ES-I3 (cell line): ENCODE measurements at regions not wholly inside any gene's neighbourhood (a gene's known extent, or its start where the extent isn't known, plus 50 kb on each side); places are given as distances from the start of the nearest gene placed in this dataset.

Source experiments
- H3K36me3 ChIP-seq: 2 replicates; pipeline ENCODE4 v1.6.1; 2013; ENCODE audit warnings: mild to moderate bottlenecking, low read length, control low read depth, moderate library complexity; ENCODE audit not compliant: insufficient read depth
- H3K4me1 ChIP-seq: 2 replicates; pipeline ENCODE4 v1.6.1; 2013; ENCODE audit warnings: mild to moderate bottlenecking, control low read depth, low read length; ENCODE audit not compliant: insufficient read depth
- H3K9ac ChIP-seq: 2 replicates; pipeline ENCODE4 v1.6.1; 2013; ENCODE audit warnings: low read depth, mild to moderate bottlenecking, low read length, moderate library complexity
- H3K9me3 ChIP-seq: 2 replicates; pipeline ENCODE4 v1.6.1; 2013; ENCODE audit warnings: mild to moderate bottlenecking, low read length, moderate library complexity; ENCODE audit not compliant: control insufficient read depth, insufficient read depth

GRCh38 chr9:12958279-12958678 lies 183.5 kb downstream of the LURAP1L start:
- peaks cover 15% of the 10 kb centered on the region for H3K4me1 ChIP-seq
- peaks cover 4% of the 10 kb centered on the region; the same call in 1 of the 2 replicates for H3K9me3 ChIP-seq
- no peak overlapping the region for H3K9ac ChIP-seq
- H3K36me3 ChIP-seq = peaks cover 31% of the 10 kb centered on the region

GRCh38 chr9:12958708-12959107 lies 183.9 kb downstream of the LURAP1L start:
- Histone ChIP-seq H3K4me1 (peaks cover 15% of the 10 kb centered on the region), H3K36me3 (peaks cover 31% of the 10 kb centered on the region), H3K9me3 (peaks cover 4% of the 10 kb centered on the region; the same call in 1 of the 2 replicates), H3K9ac (no peak overlapping the region)

- Histone ChIP-seq H3K9ac (no peak overlapping the region), H3K4me1 (peaks cover 6% of the 10 kb centered on the region; the same call in 1 of the 2 replicates), H3K9me3 (peaks cover 4% of the 10 kb centered on the region; the same call in 1 of the 2 replicates), H3K36me3 (peaks cover 22% of the 10 kb centered on the region)
Measured at GRCh38 chr9:12961276-12961809, 186.5 kb downstream of the LURAP1L start.

GRCh38 chr9:12963537-12963936 lies 188.7 kb downstream of the LURAP1L start:
- Histone ChIP-seq H3K4me1 (peaks cover 4% of the 10 kb centered on the region; the same call in 1 of the 2 replicates), H3K9ac (no peak overlapping the region), H3K9me3 (peaks cover 2% of the 10 kb centered on the region; the same call in 1 of the 2 replicates), H3K36me3 (peaks cover 17% of the 10 kb centered on the region)

DNA sequence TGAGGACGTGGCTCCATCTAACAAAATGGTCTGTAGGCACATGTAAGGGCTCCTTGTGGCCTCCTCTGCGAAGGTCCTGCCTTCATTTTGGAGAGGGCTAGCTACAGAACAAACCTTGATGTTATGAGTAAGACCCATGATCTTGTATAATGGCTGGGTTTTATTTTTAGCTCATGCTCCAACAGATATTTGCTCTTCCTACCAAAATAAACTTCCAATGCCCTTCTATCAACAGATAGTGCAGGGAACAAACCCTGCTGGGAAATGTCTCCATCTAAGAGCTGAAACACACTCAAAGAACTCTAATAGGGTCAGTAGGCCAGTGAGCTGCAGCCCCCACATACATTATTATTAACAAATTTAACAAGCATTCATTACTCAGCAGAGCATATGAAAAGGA lies 189.5 kb downstream of the LURAP1L start:
- H3K36me3 ChIP-seq = peaks cover 10% of the 10 kb centered on the region
- peaks cover 4% of the 10 kb centered on the region; the same call in 1 of the 2 replicates for H3K4me1 ChIP-seq
- H3K9me3 ChIP-seq = no peaks in the 10 kb centered on the region
- no peak overlapping the region for H3K9ac ChIP-seq

GRCh38 chr9:12965303-12965702 lies 190.5 kb downstream of the LURAP1L start:
- Histone ChIP-seq H3K9me3 (no peaks in the 10 kb centered on the region), H3K9ac (no peak overlapping the region)

DNA sequence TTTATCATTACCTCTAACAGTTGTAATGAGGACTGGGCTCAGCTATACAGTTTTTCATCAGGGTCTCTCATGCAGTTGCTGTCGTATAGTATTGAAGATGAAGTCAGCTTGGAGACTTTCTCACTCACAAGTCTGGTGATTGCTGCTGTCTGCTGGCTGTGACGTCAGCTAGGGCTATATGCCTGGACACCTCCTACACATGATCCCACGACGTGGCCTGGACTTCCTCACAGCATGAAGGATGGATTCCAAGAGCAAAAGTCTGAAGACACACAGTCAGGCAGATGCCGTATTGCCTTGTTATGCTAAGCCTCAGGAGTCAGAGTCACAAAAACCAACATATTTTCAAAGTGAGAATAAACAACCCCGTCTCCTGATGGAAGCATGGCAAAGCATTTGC lies 193.3 kb downstream of the LURAP1L start:
- Histone ChIP-seq H3K9me3 (no peaks in the 10 kb centered on the region), H3K4me1 (0 out of 2 replicates have a peak, but pooled peaks cover 4% of the 10 kb centered on the region), H3K9ac (no peak overlapping the region), H3K36me3 (peaks cover 3% of the 10 kb centered on the region; the same call in 1 of the 2 replicates)

More at GRCh38 chr9:12965303-12965702, 190.5 kb downstream of the LURAP1L start:
- 0 out of 2 replicates have a peak, but pooled peaks cover 4% of the 10 kb centered on the region for H3K4me1 ChIP-seq
- peaks cover 6% of the 10 kb centered on the region; the same call in 1 of the 2 replicates for H3K36me3 ChIP-seq

- Histone ChIP-seq H3K4me1 (no peaks in the 10 kb centered on the region), H3K9ac (no peak overlapping the region), H3K36me3 (no peaks in the 10 kb centered on the region), H3K9me3 (no peaks in the 10 kb centered on the region)
Measured at GRCh38 chr9:12972608-12973589, 198.1 kb downstream of the LURAP1L start.

DNA sequence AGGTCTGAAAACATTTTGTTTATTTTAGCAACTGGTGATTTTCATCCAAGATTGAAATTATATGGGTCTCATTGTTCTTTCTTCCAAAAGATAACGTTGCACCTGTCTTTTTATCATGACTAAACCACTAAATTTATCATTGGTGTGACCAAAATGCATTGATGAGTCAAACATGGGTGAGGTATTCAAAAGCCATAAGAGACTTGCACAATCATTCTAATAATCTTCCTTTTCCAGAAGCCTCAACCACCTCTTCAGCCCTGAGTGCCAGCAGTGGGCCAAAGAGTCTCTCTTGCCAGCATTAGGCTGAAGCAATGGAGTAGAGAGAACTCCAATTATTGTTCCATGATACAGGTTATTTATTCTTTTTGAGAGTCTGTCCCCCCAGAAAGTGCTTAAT lies 198.9 kb downstream of the LURAP1L start:
- Histone ChIP-seq H3K9me3 (no peaks in the 10 kb centered on the region), H3K36me3 (no peaks in the 10 kb centered on the region), H3K9ac (no peak overlapping the region), H3K4me1 (no peaks in the 10 kb centered on the region)

GRCh38 chr9:12974671-12975070 lies 199.9 kb downstream of the LURAP1L start:
- H3K9ac ChIP-seq = no peak overlapping the region
- no peaks in the 10 kb centered on the region for H3K9me3 ChIP-seq
- no peaks in the 10 kb centered on the region for H3K36me3 ChIP-seq
- no peaks in the 10 kb centered on the region for H3K4me1 ChIP-seq

- Histone ChIP-seq H3K36me3 (no peaks in the 10 kb centered on the region), H3K9ac (no peak overlapping the region), H3K9me3 (no peaks in the 10 kb centered on the region), H3K4me1 (no peaks in the 10 kb centered on the region)
Measured at GRCh38 chr9:12975496-12975895, 200.7 kb downstream of the LURAP1L start.

DNA sequence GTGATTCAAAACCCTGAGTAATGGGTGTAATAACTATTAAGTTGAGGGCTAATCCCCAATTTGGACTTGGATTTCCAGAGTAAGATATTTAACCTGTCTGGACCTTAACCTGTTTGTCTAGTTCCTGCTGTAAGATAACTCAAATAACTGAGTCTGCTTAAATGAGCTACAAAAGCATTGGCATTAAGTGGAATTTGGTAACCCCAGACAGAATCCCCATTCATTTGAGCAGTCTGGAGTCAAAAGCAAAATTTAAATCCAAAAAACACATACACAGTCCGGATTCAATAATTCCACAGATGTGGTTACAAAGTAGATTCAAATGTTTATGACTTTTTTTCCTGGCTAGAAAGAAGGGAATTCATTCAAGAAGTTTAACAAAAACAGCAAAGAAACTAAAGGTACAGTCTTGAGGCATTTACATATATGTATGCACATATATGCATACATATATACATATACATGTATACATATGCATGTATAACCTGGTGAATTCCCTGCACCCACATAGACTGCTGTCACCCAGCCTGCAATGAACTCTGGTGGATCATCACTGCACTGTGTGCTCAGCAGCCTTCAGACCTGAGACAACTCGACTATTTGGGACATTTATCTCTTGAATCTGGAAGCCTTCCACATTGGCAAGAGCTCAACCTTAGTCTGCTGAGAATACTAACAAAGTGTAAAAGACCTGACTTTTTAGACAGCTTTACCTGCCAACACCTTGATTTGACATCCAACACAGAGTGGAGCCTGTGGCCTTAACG lies 205.4 kb downstream of the LURAP1L start:
- Histone ChIP-seq H3K9ac (no peak overlapping the region), H3K4me1 (no peaks in the 10 kb centered on the region), H3K9me3 (no peaks in the 10 kb centered on the region), H3K36me3 (no peaks in the 10 kb centered on the region)

- H3K9ac ChIP-seq = no peak overlapping the region
- no peaks in the 10 kb centered on the region for H3K4me1 ChIP-seq
- H3K9me3 ChIP-seq = no peaks in the 10 kb centered on the region
- H3K36me3 ChIP-seq = no peaks in the 10 kb centered on the region
Measured at GRCh38 chr9:12988258-12988657, 213.4 kb downstream of the LURAP1L start.

GRCh38 chr9:12989669-12990068 lies 214.8 kb downstream of the LURAP1L start:
- no peak overlapping the region for H3K9ac ChIP-seq
- H3K4me1 ChIP-seq = no peaks in the 10 kb centered on the region
- no peaks in the 10 kb centered on the region for H3K36me3 ChIP-seq
- H3K9me3 ChIP-seq = no peaks in the 10 kb centered on the region
